ENCODE measurements at regions not wholly inside any gene's neighbourhood (a gene's known extent, or its start where the extent isn't known, plus 50 kb on each side); places are given as distances from the start of the nearest gene placed in this dataset.

- no peak overlapping the region for H3K9ac ChIP-seq (ENCODE audit: low read length)
- no peak overlapping the region for H3K27ac ChIP-seq (ENCODE audit: low read depth, low read length)
- no peak overlapping the region for H3K4me3 ChIP-seq (ENCODE audit: low read length)
- H3K27me3 ChIP-seq (ENCODE audit: control insufficient read depth, insufficient read depth, low read length) = no peaks in the 10 kb centered on the region
- no peaks in the 10 kb centered on the region for H3K4me1 ChIP-seq (ENCODE audit: control insufficient read depth, insufficient read depth, low read length)
- no peaks in the 10 kb centered on the region for H3K36me3 ChIP-seq (ENCODE audit: control insufficient read depth, insufficient read depth, low read length)
Measured at GRCh38 chr6:90393232-90393884, 96.7 kb upstream of the BACH2 start.

GRCh38 chr6:90390379-90390778, 93.7 kb upstream of the BACH2 start:
- Histone ChIP-seq H3K27me3 (ENCODE audit: control insufficient read depth, insufficient read depth, low read length) (no peaks in the 10 kb centered on the region), H3K4me3 (ENCODE audit: low read length) (no peak overlapping the region), H3K36me3 (ENCODE audit: control insufficient read depth, insufficient read depth, low read length) (no peaks in the 10 kb centered on the region), H3K9ac (ENCODE audit: low read length) (no peak overlapping the region), H3K27ac (ENCODE audit: low read depth, low read length) (no peak overlapping the region), H3K4me1 (ENCODE audit: control insufficient read depth, insufficient read depth, low read length) (no peaks in the 10 kb centered on the region)

DNA sequence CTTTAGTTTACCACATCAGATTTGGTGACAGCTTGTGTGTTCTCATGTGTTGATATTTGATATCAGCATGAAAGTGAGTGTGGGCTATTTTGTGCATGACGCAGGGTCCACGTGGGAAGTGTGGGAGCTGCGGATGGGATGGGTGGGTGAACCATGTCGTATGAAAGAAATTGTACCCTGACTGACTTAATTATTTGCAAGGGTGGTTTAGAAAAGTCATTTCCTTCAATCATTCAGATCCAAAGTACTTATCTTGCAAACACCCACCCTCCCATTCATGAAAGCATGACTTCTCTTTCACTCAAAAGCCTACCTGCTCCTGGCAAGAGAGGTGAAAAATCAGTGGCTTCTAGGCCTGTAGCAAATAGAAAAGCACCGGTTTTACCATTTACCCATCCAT, 91.8 kb upstream of the BACH2 start:
- no peaks in the 10 kb centered on the region for H3K36me3 ChIP-seq (ENCODE audit: control insufficient read depth, insufficient read depth, low read length)
- no peak overlapping the region for H3K4me3 ChIP-seq (ENCODE audit: low read length)
- H3K27ac ChIP-seq (ENCODE audit: low read depth, low read length) = no peak overlapping the region
- no peaks in the 10 kb centered on the region for H3K4me1 ChIP-seq (ENCODE audit: control insufficient read depth, insufficient read depth, low read length)
- no peaks in the 10 kb centered on the region for H3K27me3 ChIP-seq (ENCODE audit: control insufficient read depth, insufficient read depth, low read length)
- no peak overlapping the region for H3K9ac ChIP-seq (ENCODE audit: low read length)

DNA sequence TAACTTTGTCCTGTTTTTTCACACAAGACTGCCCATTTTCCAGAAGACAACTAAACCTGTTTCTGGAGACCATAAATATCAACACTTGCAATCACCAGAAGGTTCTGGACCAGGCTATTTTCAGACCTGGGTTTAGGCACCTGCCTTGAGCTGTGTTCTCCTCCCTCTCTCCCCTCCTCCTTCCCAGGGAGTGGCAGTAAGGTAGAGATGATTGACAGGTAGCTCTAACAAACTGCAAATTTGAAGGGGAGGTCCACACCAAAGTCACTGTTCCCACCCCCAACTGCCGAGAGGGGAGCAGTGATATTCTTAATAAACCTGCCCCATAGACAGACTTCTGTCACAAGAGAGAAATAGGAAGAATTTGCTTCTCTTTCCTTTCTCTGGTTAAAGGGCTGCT, 91.2 kb upstream of the BACH2 start:
- Histone ChIP-seq H3K9ac (ENCODE audit: low read length) (no peak overlapping the region), H3K27me3 (ENCODE audit: control insufficient read depth, insufficient read depth, low read length) (no peaks in the 10 kb centered on the region), H3K36me3 (ENCODE audit: control insufficient read depth, insufficient read depth, low read length) (no peaks in the 10 kb centered on the region), H3K4me1 (ENCODE audit: control insufficient read depth, insufficient read depth, low read length) (no peaks in the 10 kb centered on the region), H3K27ac (ENCODE audit: low read depth, low read length) (no peak overlapping the region), H3K4me3 (ENCODE audit: low read length) (no peak overlapping the region)

DNA sequence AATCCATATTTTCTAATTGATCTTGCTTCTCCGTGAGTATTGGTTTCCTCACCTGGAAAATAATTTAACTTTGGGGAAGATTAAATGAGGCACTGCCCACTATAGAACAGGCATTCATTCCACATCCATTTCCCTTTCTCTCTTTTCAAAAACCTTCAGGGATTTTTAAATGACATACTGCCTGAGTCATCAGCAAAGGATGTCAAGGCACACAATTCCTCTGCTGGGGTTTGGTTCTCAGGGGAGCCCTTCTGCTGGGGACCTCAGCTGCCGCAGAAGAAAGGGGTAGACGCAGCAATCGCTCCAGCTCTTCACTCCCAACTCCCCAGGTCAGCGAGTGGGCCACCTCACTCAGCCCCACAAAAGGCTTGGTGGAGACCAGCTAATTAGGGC, 90.7 kb upstream of the BACH2 start:
- H3K36me3 ChIP-seq (ENCODE audit: control insufficient read depth, insufficient read depth, low read length) = no peaks in the 10 kb centered on the region
- H3K27me3 ChIP-seq (ENCODE audit: control insufficient read depth, insufficient read depth, low read length) = no peaks in the 10 kb centered on the region
- no peaks in the 10 kb centered on the region for H3K4me1 ChIP-seq (ENCODE audit: control insufficient read depth, insufficient read depth, low read length)
- H3K27ac ChIP-seq (ENCODE audit: low read depth, low read length) = no peak overlapping the region
- no peak overlapping the region for H3K4me3 ChIP-seq (ENCODE audit: low read length)
- H3K9ac ChIP-seq (ENCODE audit: low read length) = no peak overlapping the region

- no peak overlapping the region for H3K27ac ChIP-seq (ENCODE audit: low read depth, low read length)
- H3K27me3 ChIP-seq (ENCODE audit: control insufficient read depth, insufficient read depth, low read length) = no peaks in the 10 kb centered on the region
- H3K36me3 ChIP-seq (ENCODE audit: control insufficient read depth, insufficient read depth, low read length) = no peaks in the 10 kb centered on the region
- H3K4me1 ChIP-seq (ENCODE audit: control insufficient read depth, insufficient read depth, low read length) = no peaks in the 10 kb centered on the region
- no peak overlapping the region for H3K4me3 ChIP-seq (ENCODE audit: low read length)
- no peak overlapping the region for H3K9ac ChIP-seq (ENCODE audit: low read length)
Measured at GRCh38 chr6:90386399-90387382, 90.0 kb upstream of the BACH2 start.

DNA sequence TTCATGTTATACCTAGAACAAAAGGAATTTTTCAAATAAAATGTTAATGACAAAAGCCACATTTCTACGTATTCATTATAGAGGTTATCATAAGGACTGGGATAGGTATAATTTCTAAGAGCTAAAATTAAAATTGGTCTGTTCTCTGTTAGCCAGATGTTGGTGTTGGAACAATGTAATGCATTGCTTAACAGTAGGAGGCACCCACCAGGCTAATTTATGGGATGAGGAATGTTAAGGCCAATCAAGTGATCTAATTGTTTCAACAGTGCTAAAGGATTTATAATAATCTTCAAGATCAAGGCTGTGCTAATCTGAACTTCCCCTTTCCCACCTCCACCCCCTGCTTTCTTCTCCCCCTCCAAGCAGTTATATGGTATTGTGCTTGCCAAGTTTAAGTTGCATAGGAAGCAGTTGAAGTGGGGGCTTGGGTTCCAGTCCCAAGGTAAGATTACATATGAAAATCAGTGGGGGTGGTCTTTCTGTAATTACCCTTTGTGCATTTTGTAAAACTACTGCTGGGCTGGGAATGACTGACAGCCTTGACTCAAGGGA, 89.2 kb upstream of the BACH2 start:
- H3K4me3 ChIP-seq (ENCODE audit: low read length) = no peak overlapping the region
- H3K4me1 ChIP-seq (ENCODE audit: control insufficient read depth, insufficient read depth, low read length) = no peaks in the 10 kb centered on the region
- no peak overlapping the region for H3K9ac ChIP-seq (ENCODE audit: low read length)
- H3K27me3 ChIP-seq (ENCODE audit: control insufficient read depth, insufficient read depth, low read length) = no peaks in the 10 kb centered on the region
- H3K27ac ChIP-seq (ENCODE audit: low read depth, low read length) = no peak overlapping the region
- H3K36me3 ChIP-seq (ENCODE audit: control insufficient read depth, insufficient read depth, low read length) = no peaks in the 10 kb centered on the region

DNA sequence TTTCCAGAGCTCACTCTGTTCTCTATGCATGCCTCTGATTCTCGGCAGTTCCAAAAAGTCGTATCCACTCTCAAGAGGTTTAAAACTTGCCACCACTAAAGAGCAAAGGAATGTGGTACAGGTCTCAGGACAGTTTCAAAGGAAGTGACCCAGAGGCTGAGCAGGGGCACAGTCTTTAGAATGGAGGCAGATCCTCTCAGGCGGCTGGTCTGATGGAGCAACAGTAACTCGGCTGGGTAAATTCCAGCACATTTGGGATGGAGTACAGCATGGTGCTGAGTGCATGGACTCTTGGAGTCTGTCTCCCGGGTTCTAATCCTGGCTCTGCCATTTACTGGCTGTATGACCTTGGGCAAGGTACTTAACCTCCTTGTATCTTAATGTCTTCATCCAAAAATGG, 88.1 kb upstream of the BACH2 start:
- Histone ChIP-seq H3K4me1 (ENCODE audit: control insufficient read depth, insufficient read depth, low read length) (no peaks in the 10 kb centered on the region), H3K36me3 (ENCODE audit: control insufficient read depth, insufficient read depth, low read length) (no peaks in the 10 kb centered on the region), H3K27me3 (ENCODE audit: control insufficient read depth, insufficient read depth, low read length) (no peaks in the 10 kb centered on the region), H3K4me3 (ENCODE audit: low read length) (no peak overlapping the region), H3K27ac (ENCODE audit: low read depth, low read length) (no peak overlapping the region), H3K9ac (ENCODE audit: low read length) (no peak overlapping the region)

DNA sequence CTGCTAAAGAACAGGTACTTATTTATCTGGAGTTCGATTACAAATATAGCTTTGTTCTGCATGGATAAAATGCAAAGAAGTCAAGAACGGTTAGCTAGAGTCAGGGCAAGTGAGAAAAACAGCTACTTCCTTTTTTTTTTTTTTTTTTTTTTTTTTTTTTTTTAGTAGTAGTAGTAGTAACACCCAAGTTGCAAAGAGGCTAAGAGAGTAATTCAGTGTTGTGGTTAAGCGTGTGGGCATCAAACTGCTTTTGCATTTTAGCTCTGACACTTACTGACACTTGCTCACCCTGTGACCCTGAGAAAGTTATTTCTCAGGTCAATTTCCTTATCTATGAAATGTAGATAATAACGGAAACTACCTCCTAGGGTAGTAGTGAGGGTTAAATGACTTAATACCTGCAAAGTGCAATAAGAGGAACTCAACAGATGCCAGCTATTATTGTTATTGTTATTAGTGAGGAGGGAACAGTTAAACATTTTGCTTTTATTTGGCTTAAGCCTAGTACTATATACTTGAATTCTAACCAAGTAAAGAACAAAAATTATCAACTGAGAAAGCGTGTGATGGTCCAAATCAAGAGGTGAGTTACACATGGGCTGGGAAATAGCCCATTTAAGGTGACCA, 86.7 kb upstream of the BACH2 start:
- Histone ChIP-seq H3K9ac (ENCODE audit: low read length) (no peak overlapping the region), H3K36me3 (ENCODE audit: control insufficient read depth, insufficient read depth, low read length) (no peaks in the 10 kb centered on the region), H3K4me1 (ENCODE audit: control insufficient read depth, insufficient read depth, low read length) (no peaks in the 10 kb centered on the region), H3K27me3 (ENCODE audit: control insufficient read depth, insufficient read depth, low read length) (no peaks in the 10 kb centered on the region), H3K4me3 (ENCODE audit: low read length) (no peak overlapping the region), H3K27ac (ENCODE audit: low read depth, low read length) (no peak overlapping the region)

DNA sequence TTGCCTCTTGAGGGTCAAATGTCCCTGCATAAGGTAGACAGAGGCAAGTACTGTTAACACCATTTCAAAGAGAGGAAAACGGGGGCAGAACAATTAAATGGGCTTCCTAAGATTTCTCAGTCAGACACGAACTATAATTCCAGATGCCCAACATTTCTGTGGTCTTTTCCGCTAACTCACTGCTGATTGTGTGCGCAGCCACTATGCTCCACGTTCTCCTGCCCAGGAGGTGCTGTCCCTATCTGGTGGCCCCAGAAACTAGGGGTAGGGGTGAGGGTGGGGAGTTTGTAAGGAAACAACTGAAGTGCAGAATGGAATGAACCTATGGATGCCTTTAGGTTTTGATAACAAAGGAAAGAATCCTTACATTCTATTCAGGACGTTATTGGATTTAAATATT, 86.1 kb upstream of the BACH2 start:
- no peaks in the 10 kb centered on the region for H3K4me1 ChIP-seq (ENCODE audit: control insufficient read depth, insufficient read depth, low read length)
- no peak overlapping the region for H3K27ac ChIP-seq (ENCODE audit: low read depth, low read length)
- no peaks in the 10 kb centered on the region for H3K36me3 ChIP-seq (ENCODE audit: control insufficient read depth, insufficient read depth, low read length)
- no peaks in the 10 kb centered on the region for H3K27me3 ChIP-seq (ENCODE audit: control insufficient read depth, insufficient read depth, low read length)
- H3K4me3 ChIP-seq (ENCODE audit: low read length) = no peak overlapping the region
- no peak overlapping the region for H3K9ac ChIP-seq (ENCODE audit: low read length)

- H3K27ac ChIP-seq (ENCODE audit: low read depth, low read length) = no peak overlapping the region
- no peaks in the 10 kb centered on the region for H3K36me3 ChIP-seq (ENCODE audit: control insufficient read depth, insufficient read depth, low read length)
- no peak overlapping the region for H3K9ac ChIP-seq (ENCODE audit: low read length)
- H3K4me1 ChIP-seq (ENCODE audit: control insufficient read depth, insufficient read depth, low read length) = no peaks in the 10 kb centered on the region
- H3K4me3 ChIP-seq (ENCODE audit: low read length) = no peak overlapping the region
- no peaks in the 10 kb centered on the region for H3K27me3 ChIP-seq (ENCODE audit: control insufficient read depth, insufficient read depth, low read length)
Measured at GRCh38 chr6:90375681-90376439, 79.2 kb upstream of the BACH2 start.

DNA sequence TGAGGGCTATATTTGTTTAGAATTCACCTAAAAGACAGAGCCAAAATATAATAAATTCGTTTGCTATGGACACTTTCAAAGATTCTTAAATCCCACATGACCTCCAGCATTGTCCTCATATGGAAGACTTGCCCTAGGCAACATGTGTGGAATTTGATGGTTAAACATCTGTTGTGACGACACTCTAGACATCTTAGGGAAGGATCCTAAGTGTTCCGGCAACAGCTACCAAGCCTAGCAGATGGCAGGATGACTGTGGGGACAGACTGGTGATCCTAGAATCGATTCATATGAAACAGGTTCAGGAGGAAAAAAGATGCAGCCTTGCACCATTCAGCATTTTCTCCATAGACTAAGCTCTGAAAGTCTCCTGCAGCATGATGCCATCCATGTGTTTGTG, 77.6 kb upstream of the BACH2 start:
- Histone ChIP-seq H3K27ac (ENCODE audit: low read depth, low read length) (no peak overlapping the region), H3K9ac (ENCODE audit: low read length) (no peak overlapping the region), H3K4me3 (ENCODE audit: low read length) (no peak overlapping the region), H3K36me3 (ENCODE audit: control insufficient read depth, insufficient read depth, low read length) (no peaks in the 10 kb centered on the region), H3K4me1 (ENCODE audit: control insufficient read depth, insufficient read depth, low read length) (peaks cover 3% of the 10 kb centered on the region), H3K27me3 (ENCODE audit: control insufficient read depth, insufficient read depth, low read length) (no peaks in the 10 kb centered on the region)
